OCI-LY3 (cell line): ENCODE measurements at regions not wholly inside any gene's neighbourhood (a gene's known extent, or its start where the extent isn't known, plus 50 kb on each side); places are given as distances from the start of the nearest gene placed in this dataset.

Experiments
- H2AFZ ChIP-seq: fragments of 200-600, 300-600 bp; shearing (Covaris generic); 2 replicates; pipeline ENCODE4 v1.6.0; 2014; ENCODE audit warnings: antibody characterized with exemption, low read depth, low read length
- H3K27ac ChIP-seq: fragments of 200-600, 300-600 bp; sonication (generic); 2 replicates; pipeline ENCODE4 v1.5.1; 2014; ENCODE audit warnings: mild to moderate bottlenecking, low read length, moderate library complexity, mixed read lengths
- H3K27me3 ChIP-seq: fragments of 200-600, 300-600 bp; sonication (generic); 2 replicates; pipeline ENCODE4 v1.6.1; 2014; ENCODE audit warnings: low read depth, low read length, mixed read lengths
- H3K36me3 ChIP-seq: fragments of 200-600, 300-600 bp; sonication (generic); replicated peaks from 2 replicates; pipeline ENCODE3; 2014; ENCODE audit warnings: low read depth, low read length, mixed read lengths
- H3K4me1 ChIP-seq: fragments of 300-600, 200-600 bp; sonication (generic); 2 replicates; pipeline ENCODE4 v1.6.1; 2014; ENCODE audit warnings: low read length, mixed read lengths
- H3K4me2 ChIP-seq: fragments of 200-600, 300-600 bp; sonication (generic); 2 replicates; pipeline ENCODE4 v1.6.1; 2014; ENCODE audit warnings: low read length, mixed read lengths
- H3K4me3 ChIP-seq: fragments of 300-600, 200-600 bp; sonication (generic); 2 replicates; pipeline ENCODE4 v1.5.1; 2014; ENCODE audit warnings: antibody characterized with exemption, mild to moderate bottlenecking, low read length, moderate library complexity
- H3K79me2 ChIP-seq: fragments of 300-600, 200-600 bp; shearing (Covaris generic); 2 replicates; pipeline ENCODE4 v1.6.1; 2014; ENCODE audit warnings: mild to moderate bottlenecking, low read length, mixed read lengths
- H3K9ac ChIP-seq: fragments of 300-600, 200-600 bp; shearing (Covaris generic); 2 replicates; pipeline ENCODE4 v1.6.0; 2014; ENCODE audit warnings: mild to moderate bottlenecking, low read length, moderate library complexity
- H3K9me3 ChIP-seq: fragments of 200-600, 300-600 bp; shearing (Covaris generic); 2 replicates; pipeline ENCODE4 v1.6.1; 2014; ENCODE audit warnings: low read length, mixed read lengths; ENCODE audit not compliant: insufficient read depth
- H4K20me1 ChIP-seq: fragments of 200-600, 300-600 bp; sonication (generic); 2 replicates; pipeline ENCODE4 v1.6.1; 2016; ENCODE audit warnings: low read length, mixed read lengths; ENCODE audit not compliant: insufficient read depth
- CTCF ChIP-seq: fragments of 200-600, 300-600 bp; sonication (generic); IDR thresholded peaks from 2 replicates; pipeline ENCODE4 v1.5.1; 2014; ENCODE audit warnings: antibody characterized with exemption, low read length, low read depth
- EZH2phosphoT487 ChIP-seq: fragments of 200-600 bp; shearing (Covaris generic); IDR thresholded peaks from 2 replicates; pipeline ENCODE4 v1.6.1; 2018; ENCODE audit warnings: antibody characterized with exemption, mixed run types, low read depth

DNA sequence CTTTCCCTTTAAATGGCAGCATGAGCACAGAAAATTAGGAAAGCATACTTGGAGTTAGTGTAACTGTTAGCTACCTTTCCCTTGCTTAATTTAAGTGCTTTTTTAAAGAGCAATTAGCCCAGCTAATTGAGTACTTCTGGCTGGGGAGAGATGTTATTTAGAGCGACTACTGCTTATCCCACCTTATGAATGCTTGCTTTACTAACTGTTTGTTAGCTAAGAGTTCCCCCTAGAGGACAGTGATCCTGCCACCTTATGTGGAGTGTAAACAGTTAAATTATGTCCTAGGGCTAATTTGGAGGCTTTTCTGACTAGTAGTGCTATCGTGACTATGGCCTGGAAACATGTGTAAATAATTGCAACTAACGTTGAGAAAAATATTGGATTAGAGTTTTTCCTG lies 909.4 kb downstream of the FSTL5 start:
- Histone ChIP-seq H3K27me3 (no peaks in the 10 kb centered on the region), H3K9me3 (0 out of 2 replicates have a peak, but pooled peaks cover 5% of the 10 kb centered on the region), H4K20me1 (no peaks in the 10 kb centered on the region), H3K4me1 (no peaks in the 10 kb centered on the region), H3K36me3 (no peaks in the 10 kb centered on the region), H3K79me2 (no peaks in the 10 kb centered on the region), H3K4me2 (no peak overlapping the region), H2AFZ (no peak overlapping the region), H3K27ac (no peak overlapping the region), H3K4me3 (no peak overlapping the region), H3K9ac (no peak overlapping the region)
- TF ChIP-seq EZH2phosphoT487 = no peak
- peak; percentile 57 for TF ChIP-seq CTCF

DNA sequence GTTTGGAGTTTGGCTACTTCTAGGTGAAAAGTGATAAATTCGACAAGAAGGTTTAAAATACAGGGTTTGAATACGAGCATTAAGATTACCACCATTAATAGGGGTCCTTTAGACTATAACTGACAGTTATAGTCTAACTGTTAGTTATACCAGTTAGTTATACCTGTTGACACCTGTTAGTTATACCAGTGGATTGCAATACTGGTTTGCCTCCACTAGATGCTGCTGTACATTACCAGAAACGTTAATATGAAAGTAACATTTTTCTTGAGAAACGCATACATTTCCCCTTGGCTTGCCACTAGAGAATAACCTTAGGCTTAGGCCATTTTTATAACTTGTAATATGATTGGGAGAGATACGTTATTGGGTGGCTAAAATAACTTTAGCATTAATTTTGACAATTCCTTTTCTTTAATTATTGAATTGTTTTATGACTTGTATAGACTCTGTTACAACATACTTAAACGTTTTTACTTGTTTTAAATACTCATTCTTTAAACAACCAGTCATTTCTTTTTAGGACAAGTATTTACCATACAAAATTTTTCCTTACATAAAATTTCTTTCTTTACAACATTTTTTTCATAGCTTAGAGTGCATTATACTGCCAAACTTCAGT lies 911.2 kb downstream of the FSTL5 start:
- Histone ChIP-seq H3K27ac (no peak overlapping the region), H3K4me3 (no peak overlapping the region), H4K20me1 (no peaks in the 10 kb centered on the region), H3K4me1 (no peaks in the 10 kb centered on the region), H3K9me3 (0 out of 2 replicates have a peak, but pooled peaks cover 7% of the 10 kb centered on the region), H3K27me3 (no peaks in the 10 kb centered on the region), H3K9ac (no peak overlapping the region), H2AFZ (no peak overlapping the region), H3K4me2 (peak overlapping the region; percentile 28; the same call in 1 of the 2 replicates), H3K79me2 (no peaks in the 10 kb centered on the region), H3K36me3 (no peaks in the 10 kb centered on the region)
- TF ChIP-seq CTCF (peak; percentile 99), EZH2phosphoT487 (no peak)

DNA sequence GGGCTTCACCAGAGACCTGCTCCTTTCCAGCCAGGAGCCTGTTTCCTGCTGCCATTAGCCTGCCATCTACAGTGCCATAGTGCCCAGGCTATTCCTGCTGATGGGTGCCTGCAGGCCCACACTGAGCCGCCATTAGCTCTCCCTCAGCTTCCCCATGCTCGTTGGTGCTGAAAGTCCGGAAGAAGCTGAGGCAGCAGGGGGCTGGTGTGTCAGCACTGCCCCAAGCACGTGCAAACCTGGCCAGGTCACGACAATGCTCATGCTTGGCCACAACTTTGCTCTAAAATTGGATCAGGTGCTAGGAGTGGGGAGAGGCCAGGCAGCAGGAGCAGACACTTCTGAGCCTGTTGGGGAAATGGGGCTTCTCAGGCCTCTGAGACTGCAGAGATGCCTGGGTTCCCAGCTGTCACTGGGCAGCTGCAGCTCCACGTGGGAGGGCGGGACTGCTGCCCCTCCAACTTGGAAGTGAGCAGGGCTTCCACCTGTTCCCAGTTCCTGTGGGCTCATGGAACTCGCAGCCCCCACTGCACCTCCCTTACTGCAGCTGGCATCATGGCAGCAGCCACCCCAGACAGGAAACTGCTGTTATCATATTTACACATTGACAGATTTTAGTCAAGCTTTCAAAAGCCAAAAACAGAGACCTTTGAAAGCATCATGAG lies 913.9 kb downstream of the FSTL5 start:
- no peaks in the 10 kb centered on the region for H3K36me3 ChIP-seq
- H3K79me2 ChIP-seq = no peaks in the 10 kb centered on the region
- H3K9ac ChIP-seq = no peak overlapping the region
- no peak overlapping the region for H3K27ac ChIP-seq
- H2AFZ ChIP-seq = no peak overlapping the region
- H3K9me3 ChIP-seq = 0 out of 2 replicates have a peak, but pooled peaks cover 7% of the 10 kb centered on the region
- no peak overlapping the region for H3K4me2 ChIP-seq
- H3K27me3 ChIP-seq = no peaks in the 10 kb centered on the region
- no peaks in the 10 kb centered on the region for H4K20me1 ChIP-seq
- no peak overlapping the region for H3K4me3 ChIP-seq
- no peak for TF ChIP-seq CTCF
- no peak for TF ChIP-seq EZH2phosphoT487
- no peaks in the 10 kb centered on the region for H3K4me1 ChIP-seq

- Histone ChIP-seq H3K9me3 (0 out of 2 replicates have a peak, but pooled peaks cover 7% of the 10 kb centered on the region), H3K27ac (no peak overlapping the region), H4K20me1 (no peaks in the 10 kb centered on the region), H3K4me1 (no peaks in the 10 kb centered on the region), H3K79me2 (no peaks in the 10 kb centered on the region), H3K27me3 (no peaks in the 10 kb centered on the region), H3K9ac (no peak overlapping the region), H3K4me2 (no peak overlapping the region), H3K36me3 (no peaks in the 10 kb centered on the region), H3K4me3 (no peak overlapping the region), H2AFZ (no peak overlapping the region)
- TF ChIP-seq CTCF = no peak
- TF ChIP-seq EZH2phosphoT487 = no peak
Measured at GRCh38 chr4:161248880-161249279, 914.9 kb downstream of the FSTL5 start.
